C4-2B (cell line): ENCODE measurements at regions not wholly inside any gene's neighbourhood (a gene's known extent, or its start where the extent isn't known, plus 50 kb on each side); places are given as distances from the start of the nearest gene placed in this dataset.

ENCODE experiments used
- CTCF ChIP-seq: fragments of 450-650 bp; conservative IDR thresholded peaks from 2 replicates; pipeline ENCODE4 v1.5.1; 2017; ENCODE audit warnings: mild to moderate bottlenecking
- ZFX ChIP-seq: fragments of 450-650 bp; IDR thresholded peaks from 2 replicates; pipeline ENCODE4 v1.6.1; 2017

GRCh38 chr7:86954971-86955370, 104.5 kb downstream of the ELAPOR2 start:
- no peak for TF ChIP-seq CTCF
- no peak for TF ChIP-seq ZFX
